ENCODE measurements at regions not wholly inside any gene's neighbourhood (a gene's known extent, or its start where the extent isn't known, plus 50 kb on each side); places are given as distances from the start of the nearest gene placed in this dataset.
"Not testable (repeated sequence)": the region's sequence is repeated elsewhere in the genome, so short reads cannot be mapped to it uniquely, and the experiment has no call there.

DNA sequence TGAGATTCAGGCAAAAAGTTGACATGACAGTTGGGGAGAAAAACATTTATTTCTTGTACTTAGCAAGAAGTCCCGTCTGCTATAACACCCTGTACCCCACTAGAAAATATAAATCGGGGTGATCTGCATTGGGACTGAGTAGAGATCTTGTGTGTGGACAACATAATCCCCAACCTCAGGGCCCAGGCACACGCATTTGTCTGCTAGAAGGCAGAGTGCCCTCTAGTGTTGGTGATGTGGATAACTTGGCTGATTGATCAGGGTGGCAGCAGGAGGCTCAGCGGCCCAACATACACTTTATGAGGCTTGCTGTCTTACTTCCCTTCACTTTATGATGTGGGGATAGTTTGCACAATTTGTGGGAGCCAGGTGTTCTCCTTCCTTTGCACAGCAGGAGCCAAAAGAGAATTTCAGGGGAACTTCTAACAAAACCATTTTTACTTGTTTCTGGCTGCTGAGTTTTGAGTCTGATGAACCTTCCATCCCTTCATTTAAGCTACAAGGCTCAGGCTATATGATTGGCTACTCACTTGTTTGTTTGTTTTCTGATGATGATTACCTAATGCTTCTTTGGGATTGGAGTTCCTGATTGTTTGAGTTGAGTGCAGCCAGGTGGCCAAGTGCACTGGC, 263.2 kb downstream of the DMAC1 start:
- peak; percentile 4 for DNase-seq

DNA sequence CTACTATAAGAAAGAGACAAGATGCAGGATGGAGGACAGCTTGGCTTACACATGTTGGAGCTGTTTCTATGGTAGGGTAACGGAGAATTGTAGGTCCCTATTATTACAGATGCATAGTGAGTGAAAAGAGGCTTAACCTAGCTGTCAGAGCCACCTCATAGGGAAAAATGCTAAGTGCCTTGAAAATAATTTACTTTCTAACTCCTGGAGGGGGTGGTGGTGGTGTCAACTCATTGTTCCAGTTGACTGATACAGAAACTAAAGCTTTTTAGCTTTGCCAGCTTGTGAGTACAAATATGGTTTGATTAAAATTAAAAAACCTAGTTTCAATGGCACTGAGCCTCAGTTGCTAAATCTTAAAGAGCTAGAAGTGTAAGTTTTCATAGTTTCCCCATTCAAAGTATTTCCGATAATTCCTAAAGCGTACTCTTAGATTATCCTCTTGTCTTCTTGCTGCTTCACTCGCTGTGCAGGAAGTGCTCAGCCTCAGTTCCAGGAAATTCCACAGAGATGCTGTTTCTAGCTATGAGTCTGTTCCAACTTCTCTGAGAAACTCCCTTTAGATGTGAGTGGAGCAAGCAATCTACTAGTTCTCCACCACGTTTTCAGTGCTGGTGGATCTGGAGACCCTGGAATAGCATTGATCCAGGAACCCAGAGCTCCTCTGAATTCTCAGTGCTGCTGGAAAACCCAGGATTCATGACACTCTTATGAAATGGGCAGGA, 265.2 kb downstream of the DMAC1 start:
- DNase-seq: no peak

DNA sequence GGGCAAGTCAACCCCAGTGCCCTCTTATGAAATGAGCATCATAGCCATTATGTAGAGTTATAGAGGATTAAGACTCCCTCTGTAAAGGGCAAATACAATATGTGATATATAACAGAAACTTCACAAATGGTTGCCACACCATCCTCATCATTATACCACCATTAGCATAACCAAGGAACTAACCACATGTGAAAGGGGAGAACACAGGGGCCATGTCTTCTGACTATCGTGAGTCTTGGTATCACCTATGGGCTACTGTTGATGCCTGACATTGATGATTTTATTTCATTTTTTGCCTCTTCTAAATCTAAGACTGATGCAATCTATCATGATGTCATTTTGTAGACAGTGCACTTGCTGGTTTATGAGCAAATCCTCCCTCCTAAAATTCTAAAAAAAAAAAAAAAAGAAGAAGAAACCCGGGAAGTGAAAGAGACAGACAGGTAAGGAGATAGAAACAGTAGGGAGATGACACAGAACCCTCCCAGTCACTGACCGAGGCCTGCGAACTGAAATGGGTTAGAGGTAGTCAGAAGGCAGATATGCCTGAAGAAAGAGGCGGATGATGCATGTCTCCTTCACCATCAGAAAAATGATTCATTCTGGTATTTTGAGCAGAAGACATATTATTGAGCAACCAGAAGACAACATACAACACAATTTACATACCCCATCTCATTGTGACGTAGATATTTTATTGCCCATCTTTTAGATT, 266.0 kb downstream of the DMAC1 start:
- DNase-seq: no peak

DNA sequence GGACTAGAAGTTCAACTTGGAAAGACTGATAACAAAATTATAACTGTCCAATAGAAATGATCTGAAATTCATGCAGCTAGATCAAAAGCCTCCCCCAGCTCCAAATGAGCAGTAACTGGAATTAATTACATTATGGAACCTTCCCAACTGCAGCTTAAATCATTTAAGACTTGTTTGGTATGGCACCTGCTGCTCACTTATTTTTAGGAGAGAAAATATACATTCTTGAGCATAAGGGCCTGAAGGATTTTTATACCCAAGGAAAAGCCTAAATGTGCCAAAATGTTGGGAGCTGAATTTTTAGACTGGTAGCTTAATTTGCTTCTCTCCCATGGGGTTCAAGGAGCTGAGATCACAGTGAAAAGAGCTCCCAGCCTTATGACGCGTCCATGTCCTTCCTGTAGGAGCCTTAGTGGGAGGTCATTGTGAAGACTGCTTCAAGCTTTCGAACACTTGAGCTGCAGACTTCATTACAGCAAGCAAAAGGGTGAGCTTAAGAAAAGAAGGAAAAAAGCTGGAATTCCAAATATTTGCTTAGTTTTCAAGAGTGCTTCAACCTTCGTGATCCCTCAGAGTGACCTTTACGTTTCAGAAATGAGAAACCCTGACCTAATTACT, 276.0 kb downstream of the DMAC1 start:
- no peak for DNase-seq

DNA sequence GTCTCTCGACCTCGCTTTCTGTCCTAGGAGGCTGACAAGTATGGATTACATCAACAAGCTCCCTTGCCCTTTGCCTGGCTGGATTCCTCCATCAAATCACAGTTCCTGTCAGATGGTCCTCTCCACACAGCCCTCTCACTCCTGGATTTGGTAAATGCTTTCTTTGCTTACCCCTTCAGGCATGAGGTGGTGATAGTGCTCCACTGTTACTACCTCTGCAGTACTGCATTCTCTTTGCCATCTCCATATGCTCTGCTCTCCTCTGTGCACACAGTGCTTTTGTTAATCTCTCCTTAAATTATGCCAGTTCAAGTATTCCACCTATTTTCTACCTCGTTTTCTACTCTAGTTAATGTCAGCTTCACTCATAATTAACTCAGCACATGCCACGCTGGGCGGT, 279.2 kb downstream of the DMAC1 start:
- DNase-seq: no peak

DNA sequence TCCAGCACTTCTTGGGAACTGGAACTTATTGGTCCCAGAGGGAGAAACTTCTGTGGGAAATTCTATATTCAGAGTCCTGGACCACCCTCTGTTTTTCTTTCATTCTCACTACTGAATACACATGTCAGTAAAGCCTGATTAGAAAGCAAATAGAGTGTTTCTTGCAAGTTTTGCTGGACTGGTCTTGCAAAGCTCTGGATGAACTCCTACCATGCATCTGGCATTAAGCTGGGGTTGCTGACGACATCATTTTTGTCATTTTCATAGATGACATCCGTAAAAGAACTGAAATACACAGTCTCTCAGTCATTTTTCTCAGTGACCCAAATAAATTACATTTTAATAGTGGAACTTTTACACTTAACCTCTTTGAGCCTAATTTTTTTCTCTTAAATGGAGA, 283.2 kb downstream of the DMAC1 start:
- DNase-seq: no peak

DNA sequence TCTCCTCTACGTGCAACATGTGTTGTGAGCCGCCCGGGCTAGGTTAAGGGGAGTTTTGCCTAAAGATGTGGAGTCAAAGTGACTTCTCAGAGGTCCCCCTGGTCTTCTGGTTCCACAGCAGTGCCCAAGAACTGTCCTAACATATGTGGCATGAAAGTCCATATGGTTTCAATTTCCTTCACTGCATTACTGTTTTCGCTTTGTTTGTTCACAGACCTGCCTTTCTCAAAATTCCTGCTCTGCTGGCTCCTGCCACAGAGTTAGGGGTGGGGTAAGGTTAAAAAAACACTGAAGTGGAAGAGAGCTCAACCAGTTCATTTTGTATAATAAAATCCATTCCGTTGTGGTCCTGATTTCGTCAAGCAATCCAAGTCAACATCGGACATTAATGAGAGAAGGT, 289.4 kb downstream of the DMAC1 start:
- DNase-seq: no peak

DNA sequence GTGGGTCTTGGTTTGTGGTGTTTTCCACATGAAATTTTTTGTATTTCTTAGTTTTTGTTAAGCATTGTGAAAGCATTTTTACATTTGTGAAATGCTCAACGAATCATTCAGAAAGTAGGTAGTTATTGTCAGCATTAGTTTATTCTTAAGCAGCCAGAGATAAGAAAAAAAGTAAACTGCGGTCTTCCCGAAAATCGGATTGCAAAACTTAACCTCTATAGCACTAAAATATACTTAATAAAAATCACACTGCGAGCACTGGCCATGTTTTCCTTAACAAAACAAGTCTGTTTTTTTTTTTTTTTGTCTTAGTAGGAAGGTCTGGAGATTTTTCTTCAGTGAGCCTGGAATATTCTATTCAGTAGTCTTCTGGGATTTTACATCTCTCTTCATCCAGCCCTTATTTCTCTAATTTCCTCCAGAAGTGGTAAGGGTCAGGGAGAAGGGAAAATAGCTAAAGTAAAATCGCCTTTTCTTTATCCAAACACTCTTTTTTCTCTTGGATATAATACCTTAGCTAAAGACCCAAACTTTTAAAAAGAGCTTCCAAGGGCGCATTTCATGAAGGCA, 289.9 kb downstream of the DMAC1 start:
- no peak for DNase-seq

DNA sequence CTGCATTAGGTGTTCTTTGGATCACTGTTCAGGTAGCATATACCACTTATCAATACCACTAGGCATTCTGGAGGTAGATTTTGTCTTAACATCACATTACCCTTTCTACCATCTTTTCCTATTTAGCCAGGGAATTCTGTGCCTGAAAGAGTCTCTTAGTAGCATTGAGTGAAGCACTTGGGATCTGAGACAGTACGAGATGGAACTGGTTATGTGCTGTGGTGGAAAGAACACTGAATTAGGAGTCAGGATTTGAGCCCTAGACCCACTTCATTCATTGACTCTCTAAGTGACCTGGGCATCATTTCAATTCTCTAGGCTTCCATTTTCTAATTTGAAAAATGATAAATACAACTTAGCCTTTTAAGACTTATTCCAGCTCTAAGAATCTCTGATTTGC, 291.1 kb downstream of the DMAC1 start:
- DNase-seq: no peak

DNA sequence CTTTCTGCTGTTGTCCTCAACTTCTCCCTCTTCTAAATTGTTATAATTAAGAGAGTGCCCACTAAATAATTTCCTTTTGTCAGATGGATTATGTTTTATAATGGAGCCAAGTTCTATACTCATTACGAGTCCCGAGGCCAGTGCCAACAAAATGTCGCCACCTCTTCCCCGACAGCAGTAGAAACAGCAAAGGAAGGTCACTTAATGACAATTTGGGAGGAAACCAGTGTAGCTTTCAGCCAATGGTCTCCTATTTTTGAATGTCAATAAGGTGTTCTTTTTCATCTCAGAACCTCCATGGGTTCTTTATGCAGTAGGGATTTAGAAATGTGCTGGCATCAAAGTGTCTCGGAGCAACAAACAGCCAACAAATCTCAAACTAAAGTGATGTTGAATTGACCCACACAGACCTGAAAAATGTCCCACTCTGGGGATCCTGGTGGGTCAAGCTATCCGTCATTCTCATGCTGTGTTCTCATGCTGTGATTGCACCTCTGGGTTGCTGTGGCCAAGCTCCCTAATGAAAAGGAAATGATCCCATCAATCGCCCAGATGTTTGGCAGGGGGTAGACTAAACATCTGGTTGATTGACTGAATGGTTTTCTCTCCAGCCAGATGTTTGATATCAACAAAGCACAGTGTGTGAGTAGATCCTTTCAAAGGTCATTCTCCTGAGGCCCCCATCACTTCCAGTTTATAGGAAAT, 291.9 kb downstream of the DMAC1 start:
- no peak for DNase-seq

DNA sequence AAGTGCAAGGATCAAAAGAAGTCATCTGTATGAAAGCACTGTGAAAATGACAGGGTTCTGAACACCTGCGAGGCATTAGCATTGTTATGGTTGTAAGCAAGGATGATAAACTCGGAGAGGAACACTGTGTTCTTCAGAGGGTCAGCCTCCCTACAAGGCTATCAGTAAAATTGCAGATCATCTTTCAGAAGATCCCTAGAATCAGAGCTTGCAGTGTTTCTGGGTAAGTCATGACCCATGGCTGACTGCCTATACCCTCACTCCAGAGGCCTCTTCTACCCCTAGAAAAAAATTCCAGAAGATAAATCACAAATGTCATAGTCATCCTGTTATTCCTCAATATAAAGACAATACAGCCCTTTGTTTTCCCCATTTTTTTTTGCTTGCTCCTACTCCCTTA, 292.6 kb downstream of the DMAC1 start:
- DNase-seq: no peak

DNA sequence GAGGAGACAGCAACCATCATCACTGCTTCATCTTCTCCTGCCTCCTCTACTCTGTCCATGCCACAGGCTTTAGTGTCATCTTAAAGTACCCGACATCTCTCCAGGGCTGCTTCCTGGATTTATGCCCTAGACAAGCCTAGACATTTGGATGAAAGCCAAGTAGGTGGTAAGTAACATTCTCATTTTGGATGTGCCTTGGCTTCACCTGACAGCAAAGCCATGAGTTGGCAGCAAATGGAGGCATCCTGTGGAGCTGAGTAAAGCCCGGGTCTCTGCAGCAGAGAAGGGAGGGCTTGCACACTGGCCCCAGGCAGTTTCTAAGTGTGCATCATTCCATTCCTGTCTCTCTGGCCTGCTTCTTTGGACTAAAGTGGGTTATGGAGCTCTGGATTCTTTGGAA, 299.1 kb downstream of the DMAC1 start:
- DNase-seq: no peak

DNA sequence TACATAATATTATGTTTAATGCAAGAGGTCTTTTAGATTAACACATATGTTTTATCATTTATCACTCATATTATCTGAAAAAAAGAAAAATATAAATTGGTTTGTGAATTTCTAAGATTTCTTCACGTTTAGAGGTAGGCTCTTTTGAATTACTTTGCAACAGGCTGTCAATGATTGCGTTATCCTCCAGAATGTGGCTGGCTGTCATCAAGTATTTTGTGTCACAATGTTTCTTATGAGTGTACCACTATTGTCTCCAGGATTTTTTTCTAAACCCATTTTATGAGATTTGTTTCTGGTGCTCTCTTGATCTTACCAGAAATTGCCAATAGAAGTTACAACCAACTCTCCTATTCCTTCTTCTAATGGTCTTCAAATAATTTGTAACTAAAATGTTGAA, 307.9 kb downstream of the DMAC1 start:
- DNase-seq: no peak

DNA sequence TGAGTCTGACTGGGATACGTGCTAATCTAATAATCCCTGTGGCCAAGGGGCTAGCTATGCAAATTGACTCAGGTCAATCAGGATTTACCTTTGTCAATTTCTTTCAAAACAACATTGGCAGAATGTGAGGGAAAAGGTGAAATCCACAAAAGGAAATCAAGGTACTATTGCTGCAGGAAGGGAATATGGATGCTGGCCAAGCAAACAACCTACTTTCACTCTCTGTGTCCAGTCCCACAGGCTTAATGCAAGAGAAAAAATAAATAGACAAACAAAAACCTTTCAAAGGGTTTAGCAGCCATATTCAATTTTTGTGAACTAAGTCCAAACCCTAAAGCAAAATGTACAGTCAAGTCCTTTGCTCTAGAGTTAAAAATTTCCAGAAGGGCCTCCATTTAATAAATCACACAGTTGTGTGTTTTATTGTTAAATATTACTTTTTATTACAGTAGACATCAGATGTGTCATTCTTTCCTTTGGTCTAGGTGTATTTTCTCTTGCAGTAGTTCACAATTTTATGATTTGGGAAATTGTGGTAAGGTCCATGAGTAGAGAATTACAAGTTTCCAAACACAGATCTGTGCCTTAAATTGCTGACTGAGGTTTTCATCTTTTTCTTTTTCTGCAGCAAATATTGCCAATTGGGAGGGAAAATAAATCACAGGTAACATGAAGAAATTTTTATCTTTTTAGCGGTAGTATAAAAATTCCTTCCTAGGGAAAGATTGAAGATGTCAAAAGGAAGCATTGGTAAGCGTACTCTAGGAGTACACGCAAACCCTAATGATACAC, 309.1 kb downstream of the DMAC1 start:
- no peak for DNase-seq

DNA sequence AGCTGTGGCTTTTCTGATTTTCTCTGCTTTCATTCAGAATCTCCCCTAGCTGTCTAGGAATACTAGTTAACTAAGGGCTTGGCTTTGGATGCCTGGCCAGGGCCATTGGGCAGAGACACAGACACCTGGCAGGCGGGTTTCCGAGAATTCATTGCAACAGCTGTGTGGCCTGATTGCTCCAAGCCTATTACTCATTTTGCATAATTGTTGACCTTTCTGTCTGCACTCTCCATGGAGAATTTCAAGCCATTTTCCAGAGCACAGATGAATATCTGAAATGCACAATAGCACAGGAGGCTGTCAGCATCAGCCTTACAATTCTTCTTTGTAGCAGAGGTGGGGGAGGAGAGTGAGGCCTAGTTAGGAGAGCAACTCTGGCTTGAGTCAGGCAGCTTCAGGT, 310.5 kb downstream of the DMAC1 start:
- no peak for DNase-seq

DNA sequence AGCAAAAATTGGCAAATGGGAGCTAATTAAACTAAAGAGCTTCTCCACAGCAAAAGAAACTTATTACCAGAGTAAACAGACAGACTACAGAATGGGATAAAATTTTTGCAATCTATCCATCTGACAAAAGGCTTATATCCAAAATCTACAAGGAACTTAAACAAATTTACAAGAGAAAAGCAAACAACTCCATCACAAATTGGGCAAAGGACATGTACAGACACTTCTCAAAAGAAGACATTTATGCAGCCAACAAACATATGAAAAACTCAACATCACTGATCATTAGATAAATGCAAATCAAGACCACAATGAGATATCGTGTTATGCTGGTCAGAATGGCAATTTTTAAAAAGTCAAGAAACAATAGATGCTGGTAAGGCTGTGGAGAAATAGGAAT, 315.6 kb downstream of the DMAC1 start:
- DNase-seq: not testable (repeated sequence)

DNA sequence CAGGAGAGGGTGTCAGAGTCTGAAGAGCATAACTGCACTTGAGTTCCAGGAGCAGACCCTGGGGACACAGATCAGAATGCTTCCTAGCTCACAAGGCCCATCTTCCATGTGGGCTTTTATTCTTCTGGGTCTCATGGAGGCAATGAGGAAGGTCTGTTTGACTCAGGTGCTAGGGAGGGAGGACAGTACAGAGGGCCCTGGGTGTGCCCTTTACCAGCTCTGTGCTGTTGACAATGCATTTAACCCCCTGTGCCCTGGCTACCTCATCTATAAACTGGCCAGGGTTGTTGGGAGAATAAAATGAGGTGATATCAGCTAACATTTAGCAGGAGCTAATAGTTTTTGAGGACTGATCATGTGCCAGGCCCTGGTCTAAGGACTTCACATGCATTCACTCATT, 318.0 kb downstream of the DMAC1 start:
- DNase-seq: no peak

DNA sequence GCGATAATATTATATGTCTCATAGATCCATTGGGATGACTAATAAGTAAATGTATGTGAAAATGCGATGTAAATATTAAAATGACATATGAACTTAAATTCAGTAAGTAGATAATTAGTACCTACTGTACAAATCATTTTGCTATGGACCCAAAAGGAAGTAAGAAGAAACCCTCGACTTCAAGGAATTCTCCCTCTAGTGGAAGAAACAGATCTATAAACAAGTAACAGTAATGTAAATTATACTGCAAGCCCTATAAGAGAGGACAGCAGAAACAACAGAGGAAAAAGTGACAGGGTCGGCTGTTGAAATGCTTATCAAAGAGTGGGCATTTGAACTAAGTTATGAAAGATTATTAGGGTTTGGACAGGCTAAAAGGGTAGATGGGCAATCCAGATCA, 320.3 kb downstream of the DMAC1 start:
- DNase-seq: no peak

DNA sequence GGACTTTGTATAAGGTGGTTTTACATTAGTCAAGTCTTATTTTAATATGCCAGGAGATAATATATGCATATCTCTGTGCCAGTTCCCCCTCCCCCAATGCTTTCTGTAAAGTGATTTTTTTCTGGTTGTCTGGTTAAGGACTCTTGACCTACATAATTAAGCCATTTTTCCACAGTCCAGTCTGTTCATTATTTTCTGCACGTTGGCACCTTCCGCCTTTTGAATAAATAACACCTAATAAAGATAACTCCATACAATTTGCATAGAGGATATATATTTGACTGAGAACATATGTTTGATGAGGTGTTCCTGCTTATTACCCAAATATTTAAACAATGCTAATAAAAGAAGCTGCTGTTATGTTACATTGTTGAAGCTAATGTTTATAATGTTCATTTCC, 320.9 kb downstream of the DMAC1 start:
- DNase-seq: no peak

DNA sequence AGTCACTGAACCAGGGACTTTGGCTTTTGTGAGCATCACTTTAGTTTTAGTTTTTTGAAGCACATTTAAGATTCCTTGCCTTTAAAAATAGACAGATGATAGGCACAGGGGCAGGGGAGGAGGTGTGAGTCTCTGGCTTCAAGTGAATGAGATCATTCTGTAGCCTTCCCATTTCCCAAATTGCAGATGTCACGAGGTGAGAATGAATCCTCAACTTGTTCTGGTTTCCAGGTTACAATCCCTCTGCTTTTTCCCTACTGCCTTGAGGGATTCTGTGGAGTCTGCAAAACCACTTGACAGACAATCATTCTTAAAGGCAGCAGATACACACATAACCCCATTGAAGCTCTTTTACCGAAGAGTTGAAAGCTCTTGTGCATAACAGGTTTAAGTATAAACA, 332.4 kb downstream of the DMAC1 start:
- no peak for DNase-seq

DNA sequence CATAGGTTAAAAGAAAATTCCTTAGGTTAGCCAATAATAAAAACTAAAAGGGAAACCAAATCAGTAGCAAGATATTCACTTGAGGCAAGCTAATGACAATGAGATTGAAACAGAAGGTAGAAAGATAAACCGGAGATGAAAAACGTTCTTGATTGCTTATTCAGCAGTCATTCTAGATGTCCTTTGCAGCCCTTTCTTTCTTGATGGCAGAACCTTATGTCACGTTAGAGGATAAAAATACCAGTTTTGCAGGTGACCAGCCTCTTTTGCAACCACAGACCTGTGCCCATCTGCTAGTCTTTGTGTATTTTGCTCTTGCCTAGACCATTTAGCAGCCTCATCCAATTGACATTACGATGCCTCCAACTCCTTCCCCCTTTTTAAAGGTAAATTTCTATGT, 337.8 kb downstream of the DMAC1 start:
- DNase-seq: no peak

Data from activated naive CD4-positive, alpha-beta T cell treated with Interleukin-2 at 50 U/mL for 16 hours (primary cell).